Activated CD4-positive, alpha-beta T cell treated with anti-CD3 and anti-CD28 coated beads, Interleukin-2, amount 10 ng/mL, durations not matched to agents 24 days and 14 days (primary cell): ENCODE measurements at regions not wholly inside any gene's neighbourhood (a gene's known extent, or its start where the extent isn't known, plus 50 kb on each side); places are given as distances from the start of the nearest gene placed in this dataset.

Experiments
- DNase-seq: peaks from one replicate; pipeline ENCODE4 v3.0.0; 2022
- H3K27ac Mint-ChIP-seq: one replicate; pipeline ENCODE4 v1.8.0; 2022; ENCODE audit warnings: mild to moderate bottlenecking, mixed read lengths
- H3K27me3 Mint-ChIP-seq: one replicate; pipeline ENCODE4 v1.8.0; 2022; ENCODE audit warnings: mixed read lengths
- H3K36me3 Mint-ChIP-seq: one replicate; pipeline ENCODE4 v1.8.0; 2022; ENCODE audit warnings: low read depth, mild to moderate bottlenecking, mixed read lengths
- H3K4me1 Mint-ChIP-seq: one replicate; pipeline ENCODE4 v1.8.0; 2021; ENCODE audit warnings: mixed read lengths
- H3K4me3 Mint-ChIP-seq: one replicate; pipeline ENCODE4 v1.8.0; 2022; ENCODE audit warnings: mild to moderate bottlenecking, moderate library complexity, mixed read lengths
- H3K9me3 Mint-ChIP-seq: one replicate; pipeline ENCODE4 v1.8.0; 2021; ENCODE audit warnings: mixed read lengths
- intact Hi-C: fragments of 100-400 bp; cut with micrococcal nuclease; formaldehyde crosslinking; loops from one replicate; pipeline ENCODE4 v1.15.1; 2023

DNA sequence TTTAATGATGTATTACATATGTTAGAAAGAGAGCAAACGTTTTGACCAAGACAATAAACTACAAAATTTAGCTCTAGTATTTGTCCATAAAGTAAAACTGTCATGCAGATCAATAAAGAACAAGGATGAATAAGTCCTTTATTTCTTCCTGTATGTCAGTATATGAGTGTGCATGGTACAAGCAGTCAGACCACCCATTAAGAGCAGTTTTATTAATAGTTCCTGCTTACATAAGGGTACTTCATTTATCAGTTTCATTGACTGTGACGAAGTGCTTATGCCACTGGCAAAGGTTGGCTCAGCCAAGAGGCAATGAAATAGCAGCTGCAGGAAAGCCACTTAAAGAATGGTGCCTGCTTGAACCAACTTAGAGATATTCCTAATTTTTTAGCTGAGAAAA lies 913.0 kb upstream of the CNTN5 start:
- intact Hi-C loops: no loop called here
- no peaks in the 10 kb centered on the region for H3K9me3 Mint-ChIP-seq
- H3K4me3 Mint-ChIP-seq: no peak overlapping the region
- no peak overlapping the region for H3K27ac Mint-ChIP-seq
- no peaks in the 10 kb centered on the region for H3K27me3 Mint-ChIP-seq
- H3K4me1 Mint-ChIP-seq: no peaks in the 10 kb centered on the region
- no peak for DNase-seq
- H3K36me3 Mint-ChIP-seq: no peaks in the 10 kb centered on the region

DNA sequence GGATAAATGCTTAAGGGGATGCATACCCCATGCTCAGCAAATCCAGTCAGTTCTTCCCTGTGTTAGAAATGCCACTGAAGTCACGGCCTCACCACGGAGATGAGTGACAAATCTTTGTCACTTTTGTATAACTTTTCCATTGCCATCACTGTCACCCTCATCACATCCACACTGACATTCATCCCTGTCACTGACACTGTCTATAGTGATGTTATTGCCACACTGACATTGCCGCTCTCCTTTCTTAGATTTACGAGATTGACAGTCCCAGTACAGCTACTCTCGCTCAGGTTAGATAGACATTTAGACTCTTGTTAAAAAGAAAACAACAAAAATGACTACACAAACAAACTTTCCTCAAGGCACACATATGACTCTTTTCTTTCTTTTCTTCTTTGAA lies 910.7 kb upstream of the CNTN5 start:
- H3K27me3 Mint-ChIP-seq: no peaks in the 10 kb centered on the region
- no peaks in the 10 kb centered on the region for H3K4me1 Mint-ChIP-seq
- no peaks in the 10 kb centered on the region for H3K9me3 Mint-ChIP-seq
- no peak for DNase-seq
- H3K36me3 Mint-ChIP-seq: no peaks in the 10 kb centered on the region
- intact Hi-C loops: no loop called here
- no peak overlapping the region for H3K4me3 Mint-ChIP-seq
- H3K27ac Mint-ChIP-seq: no peak overlapping the region

DNA sequence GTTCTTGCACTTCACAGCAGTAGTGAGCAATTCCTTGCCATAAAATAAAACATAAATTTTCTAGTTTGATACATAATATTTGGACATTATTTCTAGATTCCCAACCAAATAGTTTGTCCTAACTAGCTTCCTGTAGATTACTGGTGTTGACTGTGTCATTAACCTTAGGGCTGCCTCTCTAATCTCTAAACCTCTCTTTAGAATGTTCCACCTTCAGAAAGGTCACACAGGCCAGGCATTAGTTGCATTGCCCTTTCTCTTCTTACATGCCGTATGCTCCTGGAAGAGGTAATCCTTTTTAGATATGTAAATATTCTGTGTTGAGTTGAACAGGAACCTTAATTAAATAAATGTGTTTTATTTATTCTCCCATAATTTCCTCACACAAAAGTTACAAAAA lies 904.9 kb upstream of the CNTN5 start:
- Mint-ChIP-seq H3K36me3 (no peaks in the 10 kb centered on the region), H3K27ac (no peak overlapping the region), H3K4me1 (no peaks in the 10 kb centered on the region), H3K27me3 (no peaks in the 10 kb centered on the region), H3K9me3 (no peaks in the 10 kb centered on the region), H3K4me3 (no peak overlapping the region)
- intact Hi-C loops: no loop called here
- no peak for DNase-seq

DNA sequence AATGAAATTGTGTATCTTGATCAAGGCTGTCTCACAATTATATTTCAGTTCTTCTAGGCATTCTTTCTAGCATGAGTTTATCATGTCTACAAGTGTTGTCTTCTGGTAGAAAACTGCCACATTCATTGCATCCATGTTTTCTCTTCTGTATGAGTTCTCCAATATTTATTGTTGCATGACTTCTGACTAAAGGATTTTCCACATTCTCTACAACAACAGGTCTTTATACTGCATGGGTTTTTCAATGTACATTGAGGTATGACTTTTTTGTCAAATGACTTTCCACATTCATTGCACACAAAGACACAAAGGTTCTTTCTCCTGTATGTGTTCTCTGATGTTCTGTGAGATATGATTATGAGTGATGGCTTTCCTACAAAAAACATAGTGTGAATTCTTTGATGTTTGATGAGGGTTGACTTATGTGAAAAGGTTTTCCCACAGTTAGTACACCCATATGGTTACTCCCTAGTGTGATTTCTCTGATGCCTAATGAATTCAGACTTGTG lies 890.6 kb upstream of the CNTN5 start:
- DNase-seq: no peak
- H3K36me3 Mint-ChIP-seq: no peaks in the 10 kb centered on the region
- H3K9me3 Mint-ChIP-seq: peaks cover 5% of the 10 kb centered on the region
- intact Hi-C loops: no loop called here
- H3K27ac Mint-ChIP-seq: no peak overlapping the region
- H3K4me3 Mint-ChIP-seq: no peak overlapping the region
- no peaks in the 10 kb centered on the region for H3K4me1 Mint-ChIP-seq
- H3K27me3 Mint-ChIP-seq: no peaks in the 10 kb centered on the region

DNA sequence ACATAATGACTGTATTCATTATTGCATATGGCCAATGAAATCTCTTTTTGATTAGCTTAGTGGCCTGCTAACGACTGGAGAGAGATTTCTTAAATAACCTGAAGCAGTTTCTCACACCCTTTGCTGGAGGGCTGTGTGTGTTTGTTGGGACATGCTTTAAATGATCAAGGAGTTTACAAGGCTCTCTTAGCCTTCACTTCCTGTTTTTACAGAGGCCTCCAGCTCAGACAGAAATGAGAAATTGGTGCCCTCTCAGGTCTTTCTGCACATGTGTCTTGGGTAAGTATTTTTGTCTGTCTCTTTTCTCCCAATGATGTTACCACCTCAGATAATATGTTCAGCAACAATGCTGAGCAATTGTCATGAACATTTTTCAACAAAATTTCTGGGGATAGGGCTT lies 884.4 kb upstream of the CNTN5 start:
- H3K27me3 Mint-ChIP-seq: no peaks in the 10 kb centered on the region
- H3K36me3 Mint-ChIP-seq: no peaks in the 10 kb centered on the region
- H3K4me1 Mint-ChIP-seq: no peaks in the 10 kb centered on the region
- H3K4me3 Mint-ChIP-seq: no peak overlapping the region
- no peak for DNase-seq
- H3K27ac Mint-ChIP-seq: no peak overlapping the region
- intact Hi-C loops: no loop called here
- H3K9me3 Mint-ChIP-seq: no peaks in the 10 kb centered on the region

DNA sequence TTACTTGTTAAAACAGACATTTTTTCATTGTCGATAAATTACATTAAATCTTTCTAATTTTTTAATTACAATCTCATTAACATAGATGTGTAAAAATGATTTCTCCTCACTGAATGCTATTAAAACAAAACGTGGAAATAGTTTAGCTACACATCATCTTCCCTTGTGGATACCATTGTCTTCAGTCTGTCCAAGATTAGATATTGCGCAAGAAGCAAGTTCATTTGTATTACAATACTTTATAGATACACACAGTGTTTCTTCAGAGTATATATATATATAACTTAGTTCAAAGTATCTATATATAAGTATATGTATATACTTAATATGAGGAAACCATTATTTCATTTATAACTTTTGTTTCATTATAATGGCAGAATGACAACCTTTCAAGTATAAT lies 883.3 kb upstream of the CNTN5 start:
- H3K27ac Mint-ChIP-seq: no peak overlapping the region
- DNase-seq: no peak
- no peaks in the 10 kb centered on the region for H3K4me1 Mint-ChIP-seq
- no peaks in the 10 kb centered on the region for H3K27me3 Mint-ChIP-seq
- no peaks in the 10 kb centered on the region for H3K36me3 Mint-ChIP-seq
- H3K4me3 Mint-ChIP-seq: no peak overlapping the region
- no peaks in the 10 kb centered on the region for H3K9me3 Mint-ChIP-seq
- intact Hi-C loops: no loop called here

DNA sequence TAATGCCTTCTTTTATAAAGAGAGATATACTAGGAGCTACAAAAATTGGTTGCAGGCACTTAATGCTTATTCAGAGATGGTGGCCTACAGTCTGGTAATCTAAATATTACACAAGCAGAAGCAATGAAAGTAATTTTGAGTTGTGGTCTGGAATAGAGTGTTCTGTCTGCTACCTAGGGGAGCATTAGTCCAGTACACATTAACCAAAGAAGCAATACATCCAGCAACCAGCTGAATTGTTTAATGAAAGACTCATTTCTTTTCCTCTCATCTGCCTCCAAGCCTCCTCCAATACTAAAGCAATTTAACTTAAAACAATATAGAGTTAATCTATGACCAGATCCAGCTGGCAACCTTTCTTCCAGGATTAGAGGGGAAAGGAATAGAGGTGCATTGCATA lies 877.1 kb upstream of the CNTN5 start:
- no peaks in the 10 kb centered on the region for H3K36me3 Mint-ChIP-seq
- H3K4me1 Mint-ChIP-seq: no peaks in the 10 kb centered on the region
- no peaks in the 10 kb centered on the region for H3K27me3 Mint-ChIP-seq
- no peaks in the 10 kb centered on the region for H3K9me3 Mint-ChIP-seq
- H3K4me3 Mint-ChIP-seq: no peak overlapping the region
- no peak overlapping the region for H3K27ac Mint-ChIP-seq
- no peak for DNase-seq
- intact Hi-C loops: no loop called here

DNA sequence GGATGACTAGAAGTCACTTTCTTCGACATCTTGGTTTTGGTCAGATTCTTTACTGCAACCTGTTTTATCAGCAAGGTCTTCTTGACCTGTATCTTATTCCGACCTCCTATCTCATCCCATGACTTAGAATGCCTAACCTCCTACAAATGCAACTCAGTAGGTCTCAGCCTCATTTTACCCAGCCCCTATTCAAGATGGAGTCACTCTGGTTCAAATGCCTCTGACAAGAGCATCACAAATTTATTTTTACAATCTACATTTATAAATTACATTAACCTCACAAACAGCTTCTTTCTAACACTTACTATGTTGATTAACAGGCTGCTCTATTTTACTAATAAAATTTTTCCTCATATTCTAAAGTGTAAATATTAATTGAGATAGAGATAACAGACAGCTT lies 867.0 kb upstream of the CNTN5 start:
- Mint-ChIP-seq H3K27me3 (no peaks in the 10 kb centered on the region), H3K4me1 (no peaks in the 10 kb centered on the region), H3K4me3 (no peak overlapping the region), H3K27ac (no peak overlapping the region), H3K9me3 (peaks cover 9% of the 10 kb centered on the region), H3K36me3 (no peaks in the 10 kb centered on the region)
- DNase-seq: no peak
- intact Hi-C loops: no loop called here

DNA sequence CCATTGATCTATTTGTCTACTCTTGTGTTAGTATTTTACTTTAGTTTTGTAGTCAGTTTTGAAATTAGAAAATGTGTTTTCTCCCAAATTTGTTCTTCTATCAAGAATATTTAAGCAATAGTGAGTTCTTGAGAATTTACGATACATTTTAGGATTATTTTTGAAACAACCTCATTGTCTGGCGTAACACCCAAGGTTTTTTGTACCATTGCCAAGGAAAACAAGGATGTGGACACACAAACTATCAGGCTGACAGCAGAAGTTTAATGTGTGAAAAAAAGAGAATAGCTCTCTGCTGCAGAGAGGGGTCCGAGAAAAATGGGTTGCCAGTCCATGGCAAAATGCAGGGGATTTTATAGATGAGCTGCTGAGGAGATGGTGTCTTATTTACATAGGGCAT lies 865.1 kb upstream of the CNTN5 start:
- H3K27me3 Mint-ChIP-seq: no peaks in the 10 kb centered on the region
- no peak overlapping the region for H3K27ac Mint-ChIP-seq
- no peak for DNase-seq
- peaks cover 4% of the 10 kb centered on the region for H3K9me3 Mint-ChIP-seq
- intact Hi-C loops: no loop called here
- no peak overlapping the region for H3K4me3 Mint-ChIP-seq
- no peaks in the 10 kb centered on the region for H3K36me3 Mint-ChIP-seq
- no peaks in the 10 kb centered on the region for H3K4me1 Mint-ChIP-seq

DNA sequence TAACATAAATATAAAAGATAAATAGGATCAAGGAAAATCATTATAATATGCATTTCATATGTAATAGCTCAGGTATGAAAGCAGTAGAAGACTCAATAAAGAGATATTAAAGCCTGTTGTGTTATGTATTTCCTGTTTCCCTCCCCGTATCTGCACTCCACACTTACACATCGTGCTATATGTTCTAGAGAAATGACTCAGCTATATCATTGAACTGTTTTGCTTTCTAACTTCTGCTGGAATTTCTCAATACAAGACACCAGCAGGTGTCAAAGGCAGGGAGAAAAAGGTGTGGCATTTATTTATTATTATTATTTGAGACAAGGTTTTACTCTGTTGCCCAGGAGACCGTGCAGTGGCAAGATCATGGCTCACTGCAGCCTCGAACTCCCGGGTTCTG lies 842.8 kb upstream of the CNTN5 start:
- DNase-seq: no peak
- no peaks in the 10 kb centered on the region for H3K9me3 Mint-ChIP-seq
- H3K4me3 Mint-ChIP-seq: no peak overlapping the region
- H3K4me1 Mint-ChIP-seq: no peaks in the 10 kb centered on the region
- H3K27me3 Mint-ChIP-seq: no peaks in the 10 kb centered on the region
- no peaks in the 10 kb centered on the region for H3K36me3 Mint-ChIP-seq
- intact Hi-C loops: no loop called here
- H3K27ac Mint-ChIP-seq: no peak overlapping the region

DNA sequence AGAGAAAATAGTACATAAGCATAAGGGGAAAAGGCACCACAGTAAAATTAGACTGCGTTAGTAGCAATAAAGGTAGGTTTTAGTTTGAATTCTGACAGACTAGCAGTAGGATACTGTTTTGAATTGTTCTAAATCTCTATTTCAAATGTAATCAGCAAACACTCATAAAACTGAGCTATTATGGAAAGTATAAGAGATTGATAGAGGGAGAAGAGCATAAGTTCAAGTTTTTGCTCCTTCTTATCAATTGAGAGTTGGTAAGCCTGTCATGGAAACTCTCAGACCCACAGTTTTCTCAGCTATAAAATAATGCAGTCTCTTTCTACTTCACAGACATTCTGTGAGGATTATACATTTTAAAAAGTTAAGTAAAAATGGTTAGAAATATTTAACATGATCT lies 840.2 kb upstream of the CNTN5 start:
- intact Hi-C loops: no loop called here
- H3K27ac Mint-ChIP-seq: no peak overlapping the region
- DNase-seq: no peak
- peaks cover 4% of the 10 kb centered on the region for H3K9me3 Mint-ChIP-seq
- H3K4me3 Mint-ChIP-seq: no peak overlapping the region
- H3K4me1 Mint-ChIP-seq: no peaks in the 10 kb centered on the region
- no peaks in the 10 kb centered on the region for H3K36me3 Mint-ChIP-seq
- no peaks in the 10 kb centered on the region for H3K27me3 Mint-ChIP-seq

DNA sequence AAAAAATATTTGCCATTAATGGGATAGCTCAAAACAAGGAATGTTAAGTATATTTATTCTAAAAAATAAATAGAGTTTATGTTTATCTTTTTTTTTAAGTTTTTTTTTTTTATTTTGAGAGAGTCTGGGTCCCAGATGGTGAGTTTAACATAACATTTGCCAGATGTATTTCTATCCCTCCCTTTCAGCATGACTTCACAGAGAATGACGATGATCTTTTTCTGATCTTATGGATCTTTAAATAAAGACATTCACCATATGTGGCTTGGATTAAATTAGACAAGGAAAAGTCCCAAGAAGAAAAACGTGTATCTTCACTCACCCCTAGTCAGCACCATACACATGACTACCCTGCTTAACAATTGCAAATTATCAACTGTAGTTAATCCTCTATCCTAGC lies 839.8 kb upstream of the CNTN5 start:
- Mint-ChIP-seq H3K9me3 (peaks cover 4% of the 10 kb centered on the region), H3K27me3 (no peaks in the 10 kb centered on the region), H3K36me3 (no peaks in the 10 kb centered on the region), H3K4me3 (no peak overlapping the region), H3K27ac (no peak overlapping the region), H3K4me1 (no peaks in the 10 kb centered on the region)
- intact Hi-C loops: no loop called here
- no peak for DNase-seq

DNA sequence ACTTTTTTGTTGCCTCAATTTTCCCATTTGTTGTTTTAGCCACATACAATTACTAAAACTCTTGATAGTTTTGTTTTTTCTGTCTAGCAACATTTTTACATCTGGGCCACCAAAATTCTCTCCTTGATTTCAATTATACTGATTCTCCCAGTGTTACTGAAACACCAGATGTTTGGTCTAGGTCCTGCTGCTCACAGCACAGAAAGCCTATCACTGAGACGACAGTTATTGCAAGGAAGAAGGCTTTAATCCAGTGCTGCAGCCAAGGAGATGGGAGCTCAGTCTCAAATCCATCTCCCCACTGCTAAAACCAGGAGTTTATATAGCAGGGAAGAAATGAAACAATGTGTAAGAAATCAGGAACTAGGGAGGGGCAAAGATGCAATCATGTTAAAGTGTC lies 837.7 kb upstream of the CNTN5 start:
- H3K4me3 Mint-ChIP-seq: no peak overlapping the region
- no peaks in the 10 kb centered on the region for H3K27me3 Mint-ChIP-seq
- intact Hi-C loops: no loop called here
- H3K27ac Mint-ChIP-seq: no peak overlapping the region
- no peaks in the 10 kb centered on the region for H3K4me1 Mint-ChIP-seq
- peaks cover 7% of the 10 kb centered on the region for H3K9me3 Mint-ChIP-seq
- H3K36me3 Mint-ChIP-seq: no peaks in the 10 kb centered on the region
- DNase-seq: no peak

DNA sequence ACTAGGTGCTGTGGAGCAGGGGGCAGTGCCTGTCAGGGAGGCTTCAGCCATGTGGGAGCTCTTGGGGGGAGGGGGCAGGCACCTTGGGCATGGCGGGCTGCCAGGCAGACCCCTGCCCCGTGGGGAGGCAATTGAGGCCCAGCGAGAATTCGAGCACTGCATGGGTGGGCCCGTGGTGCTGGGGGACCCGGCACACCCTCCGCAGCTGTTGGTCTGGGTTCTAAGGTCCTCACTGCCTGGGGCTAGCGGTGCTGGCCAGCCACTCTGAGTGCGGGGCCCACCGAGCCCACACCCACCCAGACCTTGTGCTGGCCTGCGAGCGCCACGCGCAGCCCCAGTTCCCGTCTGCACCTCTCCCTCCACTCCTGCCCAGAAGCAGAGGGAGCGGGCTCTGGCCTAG lies 835.5 kb upstream of the CNTN5 start:
- H3K4me1 Mint-ChIP-seq: no peaks in the 10 kb centered on the region
- no peaks in the 10 kb centered on the region for H3K36me3 Mint-ChIP-seq
- no peak overlapping the region for H3K4me3 Mint-ChIP-seq
- no peaks in the 10 kb centered on the region for H3K27me3 Mint-ChIP-seq
- intact Hi-C loops: no loop called here
- H3K9me3 Mint-ChIP-seq: peaks cover 7% of the 10 kb centered on the region
- H3K27ac Mint-ChIP-seq: no peak overlapping the region
- no peak for DNase-seq

DNA sequence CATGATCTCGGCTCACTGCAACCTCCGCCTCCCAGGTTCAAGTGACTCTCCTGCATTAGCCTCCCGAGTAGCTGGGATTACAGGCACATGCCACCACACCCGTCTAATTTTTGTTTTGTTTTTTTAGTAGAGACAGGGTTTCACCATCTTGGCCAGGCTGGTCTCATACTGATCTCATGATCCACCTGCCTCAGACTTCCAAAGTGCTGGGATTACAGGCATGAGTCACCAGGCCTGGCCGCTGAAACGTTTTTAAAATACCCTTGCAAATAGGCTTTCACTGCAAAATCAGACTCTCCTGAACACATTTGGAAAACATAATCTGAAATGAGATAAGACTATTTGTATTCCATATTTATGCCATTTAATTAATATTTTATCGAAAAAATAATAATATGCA lies 826.1 kb upstream of the CNTN5 start:
- no peak for DNase-seq
- H3K4me3 Mint-ChIP-seq: no peak overlapping the region
- no peak overlapping the region for H3K27ac Mint-ChIP-seq
- H3K36me3 Mint-ChIP-seq: no peaks in the 10 kb centered on the region
- no peaks in the 10 kb centered on the region for H3K9me3 Mint-ChIP-seq
- no peaks in the 10 kb centered on the region for H3K4me1 Mint-ChIP-seq
- no peaks in the 10 kb centered on the region for H3K27me3 Mint-ChIP-seq
- intact Hi-C loops: no loop called here

DNA sequence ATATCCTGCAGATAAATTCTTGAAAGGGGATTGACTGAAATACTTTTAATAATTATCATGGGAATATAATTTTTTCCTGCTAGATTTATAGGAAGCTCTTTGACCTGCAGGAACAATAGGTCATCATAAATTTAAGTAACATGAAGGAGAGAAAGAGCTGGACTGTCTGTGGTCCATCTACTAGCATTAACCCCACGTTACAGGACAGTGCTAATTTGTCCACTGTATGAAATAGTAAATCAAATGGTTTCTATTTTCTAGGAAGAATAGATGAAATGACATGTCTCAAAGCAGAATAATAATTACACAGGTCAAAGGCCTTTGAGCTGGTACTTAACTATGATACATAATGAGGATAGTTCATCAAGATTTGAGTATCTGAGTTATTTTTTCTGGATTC lies 825.4 kb upstream of the CNTN5 start:
- Mint-ChIP-seq H3K27me3 (no peaks in the 10 kb centered on the region), H3K4me1 (no peaks in the 10 kb centered on the region)

More for the DNA sequence above, 825.4 kb upstream of the CNTN5 start:
- intact Hi-C loops: no loop called here
- Mint-ChIP-seq H3K4me3 (no peak overlapping the region), H3K36me3 (no peaks in the 10 kb centered on the region), H3K9me3 (no peaks in the 10 kb centered on the region), H3K27ac (no peak overlapping the region)
- no peak for DNase-seq
